ENCODE measurements at regions not wholly inside any gene's neighbourhood (a gene's known extent, or its start where the extent isn't known, plus 50 kb on each side); places are given as distances from the start of the nearest gene placed in this dataset.

DNA sequence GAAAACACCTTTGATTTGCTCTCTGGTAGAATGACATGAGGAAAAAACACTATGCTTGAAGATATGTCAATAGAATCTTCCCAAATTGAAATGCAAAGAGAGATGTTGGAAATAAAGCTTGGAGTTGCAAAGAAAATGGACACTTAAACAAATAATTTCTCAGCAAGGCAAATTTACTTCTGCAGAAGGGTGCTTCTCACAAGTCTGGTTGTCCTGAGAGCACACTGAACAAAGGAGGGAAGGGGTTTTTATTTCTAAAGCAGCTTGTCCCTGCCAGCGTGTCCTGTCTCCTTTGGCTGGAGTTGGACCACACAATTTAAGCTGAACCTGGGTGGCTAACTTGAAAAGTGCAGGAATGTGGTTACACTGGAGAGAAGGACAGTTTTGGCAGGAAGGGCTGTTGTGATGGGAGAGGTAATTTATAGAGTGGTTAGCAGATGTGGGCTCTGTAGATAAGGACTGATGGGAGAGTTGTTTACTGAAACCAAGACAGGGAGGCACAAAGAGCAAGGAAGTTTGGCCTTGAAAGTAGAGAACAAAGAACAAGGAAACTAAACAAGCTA lies 454.6 kb upstream of the EYS start:
- H3K4me1 ChIP-seq (ENCODE audit: control insufficient read depth, insufficient read depth, low read length): no peaks in the 10 kb centered on the region
- H3K9ac ChIP-seq (ENCODE audit: control insufficient read depth, insufficient read depth, low read length): no peak overlapping the region
- WGBS (ENCODE audit: insufficient coverage, insufficient replicate concordance, low lambda C conversion rate, missing lambda C conversion rate): 0% methylated on average over 1 of the region's 1 CpG
- H4K20me1 ChIP-seq (ENCODE audit: control insufficient read depth, insufficient read depth): no peaks in the 10 kb centered on the region
- ATAC-seq (no peak), FAIRE-seq (no peak), DNase-seq (ENCODE audit: low read depth, low spot score) (no peak)
- TF ChIP-seq NRF1 (conservative IDR thresholded peaks at IDR 0.05; ENCODE audit: low read depth, low read length) (no peak), TARDBP (IDR thresholded peaks at IDR 0.05; ENCODE audit: borderline replicate concordance) (no peak), SRF (IDR thresholded peaks at IDR 0.05; ENCODE audit: low read depth in 2 of 2, low read length in 2 of 2) (no peak), JUNB (IDR thresholded peaks at IDR 0.05) (no peak), EED (IDR thresholded peaks at IDR 0.05; ENCODE audit: low read depth) (no peak), ZBED1 (IDR thresholded peaks at IDR 0.05; ENCODE audit: borderline replicate concordance) (no peak), NFYB (IDR thresholded peaks at IDR 0.05; ENCODE audit: insufficient read depth, low read depth, low read length) (no peak), NFXL1 (IDR thresholded peaks at IDR 0.05; ENCODE audit: borderline replicate concordance) (no peak)
- TF ChIP-seq, protein P1, sequence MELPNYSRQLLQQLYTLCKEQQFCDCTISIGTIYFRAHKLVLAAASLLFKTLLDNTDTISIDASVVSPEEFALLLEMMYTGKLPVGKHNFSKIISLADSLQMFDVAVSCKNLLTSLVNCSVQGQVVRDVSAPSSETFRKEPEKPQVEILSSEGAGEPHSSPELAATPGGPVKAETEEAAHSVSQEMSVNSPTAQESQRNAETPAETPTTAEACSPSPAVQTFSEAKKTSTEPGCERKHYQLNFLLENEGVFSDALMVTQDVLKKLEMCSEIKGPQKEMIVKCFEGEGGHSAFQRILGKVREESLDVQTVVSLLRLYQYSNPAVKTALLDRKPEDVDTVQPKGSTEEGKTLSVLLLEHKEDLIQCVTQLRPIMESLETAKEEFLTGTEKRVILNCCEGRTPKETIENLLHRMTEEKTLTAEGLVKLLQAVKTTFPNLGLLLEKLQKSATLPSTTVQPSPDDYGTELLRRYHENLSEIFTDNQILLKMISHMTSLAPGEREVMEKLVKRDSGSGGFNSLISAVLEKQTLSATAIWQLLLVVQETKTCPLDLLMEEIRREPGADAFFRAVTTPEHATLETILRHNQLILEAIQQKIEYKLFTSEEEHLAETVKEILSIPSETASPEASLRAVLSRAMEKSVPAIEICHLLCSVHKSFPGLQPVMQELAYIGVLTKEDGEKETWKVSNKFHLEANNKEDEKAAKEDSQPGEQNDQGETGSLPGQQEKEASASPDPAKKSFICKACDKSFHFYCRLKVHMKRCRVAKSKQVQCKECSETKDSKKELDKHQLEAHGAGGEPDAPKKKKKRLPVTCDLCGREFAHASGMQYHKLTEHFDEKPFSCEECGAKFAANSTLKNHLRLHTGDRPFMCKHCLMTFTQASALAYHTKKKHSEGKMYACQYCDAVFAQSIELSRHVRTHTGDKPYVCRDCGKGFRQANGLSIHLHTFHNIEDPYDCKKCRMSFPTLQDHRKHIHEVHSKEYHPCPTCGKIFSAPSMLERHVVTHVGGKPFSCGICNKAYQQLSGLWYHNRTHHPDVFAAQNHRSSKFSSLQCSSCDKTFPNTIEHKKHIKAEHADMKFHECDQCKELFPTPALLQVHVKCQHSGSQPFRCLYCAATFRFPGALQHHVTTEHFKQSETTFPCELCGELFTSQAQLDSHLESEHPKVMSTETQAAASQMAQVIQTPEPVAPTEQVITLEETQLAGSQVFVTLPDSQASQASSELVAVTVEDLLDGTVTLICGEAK (IDR thresholded peaks at IDR 0.05; ENCODE audit: borderline replicate concordance): no peak
- no peak overlapping the region for H2AFZ ChIP-seq (ENCODE audit: control insufficient read depth, low read depth, low read length)
- POLR2A ChIA-PET: no interaction called here
- no TSS peak for BruUV-seq (replicated peaks)
- H3K79me2 ChIP-seq (ENCODE audit: control insufficient read depth, insufficient read depth, low read length): no peaks in the 10 kb centered on the region
- RAD21 ChIA-PET (ENCODE audit: unreplicated experiment): no interaction called here
- SMC1A ChIA-PET (ENCODE audit: uncharacterized antibody, unreplicated experiment): no interaction called here
- H3K27ac ChIP-seq (ENCODE audit: control insufficient read depth, insufficient read depth): no peak overlapping the region
- CTCF ChIA-PET: interaction anchor here (1.7 kb wide), 1 partner anchor 13 kb away, joined by 3 read pairs; no protein-coding TSS in a partner anchor
- in situ Hi-C loops (cut with MboI): no loop called here
- intact Hi-C loops (cut with micrococcal nuclease; ENCODE audit: unreplicated experiment): no loop called here
- no peak overlapping the region for H3K4me2 ChIP-seq (ENCODE audit: control insufficient read depth, insufficient read depth)
- H3K27me3 ChIP-seq (replicated peaks in 1 of 2; ENCODE audit: control insufficient read depth in 2 of 2, insufficient read depth in 2 of 2, low read length in 1 of 2): no peaks in the 10 kb centered on the region
- no peak overlapping the region for H3K4me3 ChIP-seq
- no peaks in the 10 kb centered on the region for H3K9me3 ChIP-seq (replicated peaks; ENCODE audit: control insufficient read depth, insufficient read depth, low read length)
- no peaks in the 10 kb centered on the region for H3K36me3 ChIP-seq (ENCODE audit: control insufficient read depth in 2 of 2, insufficient read depth in 2 of 2, low read length in 1 of 2)
